ENCODE measurements at regions not wholly inside any gene's neighbourhood (a gene's known extent, or its start where the extent isn't known, plus 50 kb on each side); places are given as distances from the start of the nearest gene placed in this dataset.
"Not testable (repeated sequence)": the region's sequence is repeated elsewhere in the genome, so short reads cannot be mapped to it uniquely, and the experiment has no call there.

DNA sequence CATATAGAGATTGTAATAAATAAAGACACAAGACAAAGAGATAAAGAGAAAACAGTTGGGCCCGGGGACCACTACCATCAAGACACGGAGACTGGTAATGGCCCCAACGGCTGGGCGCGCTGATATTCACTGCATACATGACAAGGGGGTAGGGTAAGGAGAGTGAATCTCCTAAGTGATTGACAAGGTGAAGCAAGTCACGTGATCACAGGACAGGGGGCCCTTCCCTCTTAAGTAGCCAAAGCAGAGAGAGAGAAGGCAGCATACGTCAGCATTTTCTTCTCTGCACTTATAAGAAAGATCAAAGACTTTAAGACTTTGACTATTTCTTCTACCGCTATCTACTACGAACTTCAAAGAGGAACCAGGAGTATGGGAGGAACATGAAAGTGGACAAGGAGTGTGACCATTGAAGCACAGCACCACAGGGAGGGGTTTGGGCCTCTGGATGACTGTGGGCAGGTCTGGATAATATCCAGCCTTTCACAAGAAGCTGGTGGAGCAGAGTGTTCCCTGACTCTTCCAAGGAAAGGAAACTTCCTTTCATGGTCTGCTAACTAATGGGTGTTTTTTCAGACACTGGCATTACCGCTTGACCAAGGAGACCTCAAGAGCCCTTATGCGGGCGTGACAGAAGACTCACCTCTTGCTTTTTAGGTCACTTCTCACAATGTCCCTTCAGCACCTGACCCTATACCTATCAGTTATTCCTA lies 75.6 kb downstream of the MRPL39 start:
- DNase-seq = not testable (repeated sequence)

DNA sequence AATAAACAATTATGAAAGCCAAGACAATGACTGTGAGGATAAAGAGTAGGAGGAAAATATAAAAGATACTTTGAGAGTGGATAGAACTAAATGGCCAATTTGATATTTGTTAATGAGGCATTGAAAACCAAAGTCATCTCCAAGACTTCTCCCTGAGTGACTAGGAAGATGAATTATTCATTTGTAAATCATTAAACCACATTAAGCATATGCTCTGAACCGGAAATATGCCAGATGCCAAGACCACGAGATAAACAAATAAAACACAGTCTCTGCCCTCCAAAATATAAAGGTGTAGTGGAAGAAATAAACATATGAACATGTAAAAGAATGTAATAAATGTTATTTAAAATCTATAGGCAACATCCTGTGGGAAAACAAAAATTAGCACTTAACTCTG lies 78.8 kb downstream of the MRPL39 start:
- no peak for DNase-seq

DNA sequence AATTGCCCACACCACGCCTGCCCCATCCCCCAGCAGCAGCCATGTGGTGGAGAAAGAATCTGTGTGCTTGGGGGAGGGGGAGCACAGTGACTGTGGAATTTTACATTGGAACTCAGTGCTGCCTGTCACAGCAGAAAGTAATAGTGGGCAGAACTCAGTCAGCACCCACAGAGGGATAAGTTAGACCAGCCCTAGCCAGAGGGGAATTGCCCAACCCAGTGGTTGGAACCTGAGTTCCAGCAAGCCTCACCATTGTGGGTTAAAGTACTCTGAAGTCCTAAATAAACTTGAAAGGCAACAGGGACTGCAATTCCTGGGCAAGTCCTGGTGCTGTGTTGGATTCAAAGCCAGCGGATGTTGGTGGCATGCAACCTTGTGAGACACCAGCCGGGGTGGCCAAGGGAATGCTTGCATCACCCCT lies 88.8 kb downstream of the MRPL39 start:
- DNase-seq = no peak

DNA sequence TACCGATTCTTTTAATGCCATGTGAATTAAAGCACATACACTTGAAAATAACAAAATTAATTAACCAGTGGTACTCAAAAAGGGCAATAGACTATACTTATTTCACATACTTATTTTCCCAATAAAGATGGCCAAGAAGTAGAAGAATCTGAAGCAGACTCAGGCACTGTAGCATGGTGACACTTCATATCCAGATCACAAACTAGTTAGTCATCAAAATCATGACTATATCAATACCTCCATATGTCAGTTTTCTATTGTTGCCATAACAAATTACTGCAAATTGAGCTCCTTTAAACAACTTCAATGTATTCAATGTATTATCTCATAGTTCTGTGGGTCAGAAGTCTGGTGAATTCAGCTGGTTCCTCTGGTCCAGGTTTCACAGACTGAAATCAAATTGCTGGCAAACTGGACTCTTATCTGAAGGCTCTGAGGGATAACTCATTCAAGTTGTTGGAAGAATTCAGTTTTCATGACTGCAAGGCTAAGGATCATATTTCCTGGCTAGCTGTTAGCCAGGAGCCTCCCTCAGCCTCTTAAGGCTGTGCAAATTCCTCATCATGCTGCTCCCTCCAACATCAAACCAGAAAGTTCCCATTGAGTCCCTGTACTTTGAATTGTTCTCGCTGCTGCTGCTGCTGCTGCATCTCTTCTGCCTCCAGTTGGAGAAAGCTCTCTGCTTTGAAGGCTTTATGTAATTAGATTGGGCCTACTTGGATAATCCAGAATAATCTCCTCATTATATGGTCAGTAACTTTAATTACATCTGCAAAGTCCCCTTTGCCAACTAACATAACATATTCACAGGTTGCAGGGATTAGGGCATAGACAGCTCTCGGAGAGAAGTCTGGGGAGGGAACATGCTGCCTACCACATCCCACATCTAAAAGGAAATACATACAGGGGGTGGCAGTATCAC lies 91.5 kb downstream of the MRPL39 start:
- DNase-seq = no peak

DNA sequence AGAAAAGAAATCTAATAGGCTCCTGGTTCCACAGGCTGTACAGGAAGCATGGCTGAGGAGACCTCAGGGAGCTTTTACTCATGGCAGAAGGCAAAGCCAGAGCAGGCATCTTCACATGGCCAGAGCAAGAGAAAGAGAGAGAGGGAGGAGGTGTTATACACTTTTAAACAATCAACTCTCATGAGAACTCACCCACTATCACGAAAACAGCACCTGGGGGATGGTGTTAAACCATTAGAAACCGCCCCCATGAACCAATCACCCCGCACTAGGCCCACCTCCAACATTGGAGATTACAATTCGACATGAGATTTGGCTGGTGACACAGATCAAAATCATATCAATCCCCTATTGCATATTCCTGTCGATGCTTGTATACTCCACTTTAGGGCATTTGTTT lies 93.5 kb downstream of the MRPL39 start:
- DNase-seq = no peak

DNA sequence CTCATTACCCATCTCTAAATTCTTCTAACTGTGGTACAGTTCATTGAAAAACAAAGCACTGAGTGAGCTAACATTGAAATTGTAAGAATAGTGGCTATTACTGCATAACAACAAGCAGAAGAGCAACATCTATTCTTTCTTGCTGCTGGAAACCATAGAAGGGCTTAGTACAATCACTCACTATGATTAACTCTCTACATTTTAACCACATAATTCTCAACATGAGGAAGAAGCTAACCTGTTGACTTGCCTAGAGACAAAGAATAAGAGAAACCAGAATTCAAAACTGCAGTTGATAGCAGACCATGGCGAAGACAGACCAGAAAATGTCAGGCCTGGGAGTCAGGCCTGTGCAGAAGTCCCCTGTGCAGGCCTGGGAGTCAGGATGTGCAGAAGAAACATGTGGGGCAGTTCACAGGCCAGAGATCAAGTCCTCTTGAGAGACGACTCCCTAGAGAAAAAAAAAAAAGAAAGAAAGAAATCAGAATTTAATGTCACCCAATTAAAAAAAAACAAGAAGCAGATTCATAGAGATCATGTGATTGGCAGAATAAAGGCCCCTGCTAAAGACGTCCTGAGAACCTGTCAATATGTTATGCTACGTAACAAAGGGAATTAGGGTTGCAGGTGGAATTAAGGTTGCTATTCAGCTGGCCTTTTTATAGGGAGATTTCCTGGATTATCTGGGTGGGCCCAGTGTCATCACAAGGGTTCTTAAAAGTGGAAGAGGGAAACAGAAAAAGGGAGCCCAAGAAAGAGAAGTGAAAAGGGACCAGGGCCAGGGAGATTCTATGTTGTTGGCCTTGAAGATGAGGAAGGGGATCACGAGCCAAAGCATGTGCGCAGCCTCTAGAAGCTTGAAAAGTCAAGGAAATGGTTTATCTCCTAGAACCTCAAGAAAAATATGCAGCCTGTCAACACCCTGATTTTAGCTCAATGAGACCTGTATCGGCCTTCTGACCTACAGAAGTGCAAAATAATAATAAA lies 94.9 kb downstream of the MRPL39 start:
- DNase-seq = no peak

DNA sequence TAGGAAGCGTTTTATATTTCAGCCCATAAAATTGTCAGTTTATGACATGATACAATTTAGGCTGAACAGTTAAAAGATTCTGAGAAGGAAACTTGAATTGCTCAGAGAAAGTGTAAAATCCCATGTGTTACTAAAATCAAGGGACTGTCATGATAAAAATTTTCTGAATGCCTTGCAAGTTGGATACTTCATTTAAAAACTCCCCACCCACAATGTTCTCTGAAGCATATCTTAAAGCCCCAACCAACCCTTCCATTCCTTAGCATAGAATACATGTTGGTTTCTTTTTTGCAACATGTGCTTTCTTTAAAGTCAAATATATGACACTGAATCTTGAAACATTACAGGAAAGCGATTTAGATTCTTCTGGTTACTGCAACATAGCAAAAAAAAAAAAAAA lies 97.4 kb downstream of the MRPL39 start:
- no peak for DNase-seq

DNA sequence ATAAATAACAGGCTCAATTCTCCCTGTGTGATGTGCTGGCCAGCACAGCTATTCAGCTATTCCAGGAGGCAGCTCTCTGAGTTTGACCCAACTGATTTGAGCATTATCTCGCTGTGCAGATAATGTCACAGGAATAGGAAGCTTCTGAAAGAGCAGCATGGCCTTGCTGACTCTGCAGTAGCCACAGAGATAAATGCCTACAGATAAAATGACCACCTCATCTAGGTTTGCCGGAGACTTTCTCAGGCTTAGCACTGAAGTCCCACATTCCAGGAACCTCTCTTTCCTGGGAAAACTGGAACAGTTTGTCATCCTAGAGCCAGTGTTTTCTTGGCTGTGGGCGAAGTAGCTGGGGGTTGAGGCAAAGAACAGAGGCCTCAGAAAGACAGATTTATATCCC lies 98.9 kb downstream of the MRPL39 start:
- no peak for DNase-seq

DNA sequence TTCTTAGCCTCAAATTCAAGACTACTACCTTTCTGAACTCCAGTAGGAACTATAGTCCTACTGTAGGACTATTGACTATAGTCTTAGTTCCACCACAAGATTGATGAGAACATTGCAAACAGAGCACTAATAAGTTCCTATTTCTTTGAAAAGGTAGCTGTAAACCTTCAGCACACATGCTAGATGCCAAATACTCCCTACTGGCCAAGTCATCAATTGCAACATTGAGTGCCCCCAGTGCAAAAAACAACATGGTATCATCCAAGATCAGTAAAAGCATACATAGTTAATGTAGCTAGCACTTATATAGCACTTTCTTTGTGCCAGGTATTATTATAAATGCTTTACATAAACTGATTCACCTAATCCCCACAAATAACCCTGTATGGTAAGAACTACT lies 99.8 kb downstream of the MRPL39 start:
- no peak for DNase-seq

DNA sequence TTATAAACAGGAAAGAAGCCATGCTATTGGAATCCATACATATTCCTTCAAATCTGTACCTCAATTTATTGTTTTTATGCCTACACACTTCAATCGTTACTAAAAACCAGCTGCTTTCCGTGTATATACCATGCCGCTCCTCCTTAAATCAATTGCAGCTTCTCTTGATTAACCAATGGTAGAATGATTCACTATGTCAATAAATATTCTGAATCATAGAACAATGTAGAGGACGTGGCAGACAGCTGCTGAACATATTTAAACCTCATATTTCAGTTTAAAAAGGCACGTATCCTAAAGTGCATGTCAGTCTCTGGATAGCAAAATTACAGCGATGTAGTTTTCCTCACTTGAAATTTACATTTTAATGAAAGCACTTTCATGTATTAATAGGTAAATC lies 100.4 kb downstream of the MRPL39 start:
- no peak for DNase-seq

DNA sequence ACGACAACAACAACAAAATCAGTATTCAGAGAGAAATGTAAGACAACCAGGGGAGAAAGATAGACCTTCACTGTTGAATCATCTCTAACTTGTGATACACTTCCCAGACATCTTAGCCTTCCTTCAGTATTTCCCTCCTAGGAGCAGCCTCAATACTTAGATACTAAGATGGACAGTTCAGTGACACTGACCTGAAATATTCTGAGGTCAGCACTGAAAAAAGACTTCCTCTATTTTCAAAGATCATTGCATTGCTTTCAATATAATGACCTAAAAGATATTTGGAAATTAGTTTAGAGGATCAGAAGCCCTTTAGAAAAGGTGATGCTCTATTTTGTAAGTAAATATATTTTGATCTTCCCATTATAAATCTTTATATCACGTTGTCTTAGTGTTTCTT lies 101.0 kb downstream of the MRPL39 start:
- DNase-seq = no peak

DNA sequence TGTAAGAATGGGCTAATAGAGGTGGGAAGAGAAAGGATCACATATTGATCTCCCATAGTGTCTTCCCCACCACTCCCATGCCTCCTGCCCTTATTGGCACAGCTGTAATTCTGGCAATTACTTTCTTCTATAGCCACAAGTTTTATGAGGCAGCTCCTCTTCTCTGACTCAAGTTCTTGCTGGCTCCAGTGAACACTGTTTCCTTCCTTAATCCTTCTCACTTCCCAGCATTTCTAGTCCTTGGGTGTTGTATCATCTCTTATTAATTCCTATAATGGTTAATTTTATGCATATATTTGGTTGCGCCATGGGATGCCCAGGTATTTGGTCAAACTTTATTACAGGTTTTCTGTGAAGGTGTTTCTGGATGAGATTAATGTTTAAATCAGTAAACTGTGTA lies 103.3 kb downstream of the MRPL39 start:
- no peak for DNase-seq

DNA sequence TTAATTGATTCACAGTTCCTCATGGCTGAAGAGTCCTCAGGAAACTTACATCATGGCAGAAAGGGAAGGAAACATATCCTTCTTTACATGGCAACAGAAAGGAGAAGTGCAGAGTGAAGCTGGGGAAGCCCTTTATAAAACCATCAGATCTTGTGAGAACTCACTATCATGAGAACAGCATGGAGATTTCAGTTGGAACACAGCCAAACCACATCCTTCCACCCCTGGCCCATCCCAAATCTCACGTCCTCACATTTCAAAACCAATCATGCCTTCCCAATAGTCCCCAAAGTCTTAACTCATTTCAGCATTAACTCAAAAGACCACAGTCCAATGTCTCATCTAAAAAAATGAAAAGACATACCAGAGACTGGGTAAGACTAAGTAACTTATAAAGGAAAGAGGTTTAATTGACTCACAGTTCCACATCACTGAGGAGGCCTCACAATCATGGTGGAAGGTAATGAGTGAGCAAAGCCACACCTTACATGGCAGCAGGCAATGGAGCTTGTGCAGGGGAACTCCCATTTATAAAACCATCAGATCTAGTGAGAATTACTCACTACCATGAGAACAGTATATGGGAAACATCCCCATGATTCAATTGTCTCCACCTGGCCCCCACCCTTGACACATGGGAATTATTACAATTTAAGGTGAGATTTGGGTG lies 105.2 kb downstream of the MRPL39 start:
- DNase-seq = no peak

DNA sequence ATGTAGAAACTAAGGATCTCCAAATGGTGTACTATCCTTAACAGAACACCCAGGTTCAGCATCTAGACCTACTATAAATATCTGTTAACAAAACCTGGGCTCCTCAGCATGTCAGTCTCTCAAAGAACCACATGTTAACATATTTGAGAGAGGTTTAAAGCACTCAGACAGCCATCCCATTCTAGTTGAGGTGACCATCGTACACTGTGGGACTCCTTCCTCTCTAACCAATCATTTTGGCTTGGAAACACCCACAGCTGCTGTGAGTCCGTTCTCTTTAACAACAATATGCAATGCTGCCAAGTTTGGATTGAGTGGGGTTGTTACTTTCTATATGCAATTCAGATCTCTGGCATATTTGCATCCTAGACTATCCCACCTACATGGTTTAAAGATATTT lies 105.8 kb downstream of the MRPL39 start:
- no peak for DNase-seq

DNA sequence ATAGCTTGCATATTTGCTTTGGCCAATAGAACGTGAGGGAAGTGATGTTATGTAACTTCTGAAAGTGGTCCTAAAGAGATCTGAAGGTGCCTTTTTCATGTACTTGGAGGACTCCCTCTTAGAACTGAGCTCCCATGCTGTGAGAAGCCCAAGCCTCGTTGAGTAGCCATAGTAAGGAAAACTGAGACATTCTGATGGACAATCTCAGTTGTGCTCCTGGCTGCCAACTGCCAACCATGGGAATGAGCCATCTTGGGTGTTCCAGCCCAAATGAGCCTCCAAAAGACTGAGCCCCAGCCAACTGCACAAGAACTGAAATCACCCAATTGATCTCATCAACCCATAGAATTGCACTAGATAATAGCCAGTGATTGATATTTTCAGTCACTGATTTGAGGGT lies 106.7 kb downstream of the MRPL39 start:
- DNase-seq = no peak

DNA sequence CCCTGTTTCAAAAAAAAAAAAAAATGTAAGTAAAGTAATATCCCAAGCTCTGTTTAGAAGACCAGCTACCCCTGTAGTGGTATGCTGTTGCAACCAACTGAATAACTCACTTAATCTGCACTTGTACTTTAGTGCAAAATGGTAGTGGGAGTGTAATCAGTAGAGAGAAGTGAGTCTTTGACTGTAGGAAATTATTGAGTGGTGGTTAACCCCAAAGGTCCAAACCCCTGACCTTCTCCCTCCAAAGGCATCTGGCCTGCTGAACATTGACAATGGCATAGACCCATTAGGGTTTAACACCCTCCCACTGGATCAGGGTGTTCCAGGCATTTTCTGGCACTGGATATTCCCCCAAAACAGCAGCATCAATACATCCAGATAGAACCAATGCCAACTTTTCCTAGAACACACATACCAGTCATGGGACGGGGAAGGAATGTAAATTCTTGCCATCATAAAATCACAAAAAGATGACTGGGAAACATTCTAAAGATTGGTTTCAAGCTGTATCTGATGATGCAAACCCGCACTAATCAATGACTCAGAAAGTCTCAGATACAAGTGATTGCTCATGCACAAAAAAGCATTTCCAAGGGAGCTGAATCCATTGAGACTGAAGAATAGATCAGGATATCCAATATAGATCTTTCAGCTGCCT lies 110.3 kb downstream of the MRPL39 start:
- no peak for DNase-seq

DNA sequence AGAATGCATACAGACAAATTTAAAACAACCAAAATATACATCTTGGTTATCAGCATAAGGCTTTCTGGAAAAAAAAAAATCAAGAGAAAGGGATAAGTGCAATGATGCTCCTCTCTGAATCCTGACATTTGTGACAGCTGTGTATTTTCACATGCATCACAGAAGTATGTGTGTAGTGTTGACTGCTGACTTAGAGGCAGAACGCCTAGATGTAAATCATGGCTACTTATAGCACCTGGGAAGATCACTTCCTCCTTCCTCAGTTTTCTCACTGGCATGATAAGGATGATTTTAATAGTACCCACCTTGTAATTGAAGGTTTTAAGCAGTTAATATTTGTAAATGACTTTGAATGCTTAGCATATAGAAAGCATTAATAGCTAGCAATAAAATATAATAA lies 112.5 kb downstream of the MRPL39 start:
- no peak for DNase-seq

DNA sequence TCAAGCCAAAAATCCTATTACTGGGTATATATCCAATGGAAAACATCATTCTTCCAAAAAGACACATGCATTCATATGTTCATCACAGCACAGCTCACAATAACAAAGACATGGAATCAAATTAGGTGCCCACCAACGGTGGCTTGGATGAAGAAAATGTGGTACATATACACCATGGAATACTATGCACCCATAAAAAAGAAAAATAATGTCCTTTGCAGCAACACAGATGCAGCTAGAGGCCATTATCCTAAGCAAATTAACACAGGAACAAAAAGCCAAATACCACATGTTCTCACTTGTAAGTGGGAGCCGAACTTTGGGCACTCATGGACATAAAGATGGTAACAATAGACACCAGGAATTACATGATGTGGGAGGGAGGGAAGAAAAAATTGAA lies 113.6 kb downstream of the MRPL39 start:
- DNase-seq = no peak

DNA sequence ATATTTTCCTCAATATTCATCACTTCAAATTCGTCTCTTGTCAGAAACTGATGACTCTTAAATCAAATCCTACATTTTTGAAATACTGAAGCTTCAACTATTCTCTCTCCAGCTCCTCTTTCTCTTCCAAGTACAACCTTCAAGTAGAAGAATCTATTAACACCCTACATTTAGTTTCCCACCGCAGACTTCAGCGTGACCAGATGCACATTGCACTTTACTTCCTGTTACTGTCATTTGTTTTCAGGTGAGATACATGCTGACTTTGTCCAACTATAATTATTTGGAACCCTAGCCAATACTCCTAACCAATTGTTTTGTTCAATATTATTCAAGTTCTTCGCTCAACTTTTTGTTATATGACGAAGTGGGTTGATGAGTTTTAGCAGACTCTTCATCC lies 116.0 kb downstream of the MRPL39 start:
- DNase-seq = no peak

DNA sequence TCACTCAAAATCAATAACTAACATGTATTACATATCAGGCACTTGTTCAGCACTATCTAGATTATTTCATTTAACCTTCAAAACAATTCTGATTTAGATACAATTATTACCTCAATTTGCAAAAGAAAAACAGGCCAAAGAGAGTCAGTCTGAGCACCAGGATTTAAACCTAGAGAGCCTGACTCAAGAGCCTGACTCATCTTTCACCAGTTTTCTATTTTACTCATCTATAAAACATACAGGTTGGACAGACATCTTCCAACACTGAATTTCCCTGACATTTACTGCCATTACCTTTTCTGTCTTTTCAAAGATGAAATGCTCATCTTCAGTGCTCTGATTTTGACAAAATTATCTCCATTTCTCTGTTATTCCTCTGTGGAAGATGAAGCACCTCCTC lies 116.5 kb downstream of the MRPL39 start:
- DNase-seq = no peak

DNA sequence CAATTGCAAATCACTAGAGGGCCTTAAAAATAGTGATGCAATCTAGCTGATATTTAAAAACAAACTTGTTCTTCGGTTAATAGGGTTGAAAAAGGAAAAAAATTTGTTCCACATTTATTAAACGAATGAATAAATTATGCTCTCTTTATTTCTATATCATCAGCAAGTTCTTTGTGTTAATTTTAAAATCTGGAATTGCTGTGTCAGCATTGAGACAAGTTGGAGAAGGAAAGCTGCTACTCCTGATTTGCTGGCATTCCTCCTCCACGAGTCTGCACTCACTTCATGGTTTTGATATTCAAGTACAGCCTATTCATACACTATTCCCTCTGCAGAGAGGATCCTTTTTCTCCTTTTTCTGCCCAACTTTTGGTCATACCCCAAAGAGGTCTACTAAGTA lies 117.6 kb downstream of the MRPL39 start:
- DNase-seq = no peak

DNA sequence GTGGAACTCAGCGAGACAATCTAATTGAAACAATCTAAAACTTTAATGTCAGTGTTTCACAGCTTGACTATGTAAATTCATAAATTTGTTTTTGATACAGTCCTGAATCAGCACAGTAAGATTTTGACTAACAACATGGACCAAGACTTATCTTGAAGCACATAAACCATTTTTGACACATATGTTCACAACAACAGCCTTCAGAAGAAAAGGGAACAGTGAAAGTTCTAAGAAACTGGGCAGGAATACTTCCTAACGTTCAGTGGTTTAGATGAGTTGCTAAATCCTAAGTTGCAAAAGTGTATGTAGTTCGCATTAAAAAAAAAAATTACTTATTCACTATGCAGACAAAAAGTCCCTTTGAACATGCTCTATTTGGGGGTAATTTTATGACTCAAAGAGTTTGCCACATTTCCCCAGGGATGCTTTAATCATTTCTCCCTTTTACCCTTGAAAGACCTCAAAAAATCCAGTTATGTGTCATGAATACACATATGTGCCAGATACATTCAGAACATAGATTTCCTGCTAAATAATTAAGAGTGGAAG lies 120.2 kb downstream of the MRPL39 start:
- DNase-seq = no peak

All from NCI-H1092 treated with DMSO at 0.1 percent for 48 hours (cell line).